ENCODE measurements at regions not wholly inside any gene's neighbourhood (a gene's known extent, or its start where the extent isn't known, plus 50 kb on each side); places are given as distances from the start of the nearest gene placed in this dataset.

DNA sequence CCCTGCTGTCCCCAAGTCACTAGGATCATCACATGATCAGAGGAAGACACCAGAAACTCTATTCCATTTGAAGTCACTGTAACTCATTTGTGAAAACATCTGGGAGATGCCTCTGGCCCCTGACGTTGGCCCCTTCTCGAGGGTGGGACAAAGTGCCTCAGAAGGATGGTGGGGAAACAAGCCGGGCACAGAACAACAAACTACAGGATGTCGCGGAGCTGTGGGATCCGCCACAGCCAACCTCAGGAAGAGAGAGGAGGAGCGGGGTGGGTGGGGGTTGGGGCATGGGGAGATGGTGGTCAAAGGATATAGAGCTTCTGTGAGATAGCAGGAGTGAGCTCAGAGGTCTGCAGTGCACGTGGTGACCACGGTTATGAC lies 265.6 kb upstream of the TCERG1L start:
- Histone ChIP-seq H3K9ac (ENCODE audit: low read length) (no peak overlapping the region), H3K4me1 (ENCODE audit: insufficient read depth, low read length) (no peaks in the 10 kb centered on the region), H3K36me3 (ENCODE audit: low read depth, low read length) (no peaks in the 10 kb centered on the region), H3F3A (ENCODE audit: low read length, unreplicated experiment) (no peaks in the 10 kb centered on the region), H3K4me3 (ENCODE audit: low read length) (no peak overlapping the region), H4K20me1 (ENCODE audit: low read length) (no peaks in the 10 kb centered on the region), H3K9me2 (replicated peaks; ENCODE audit: low read length) (no peaks in the 10 kb centered on the region), H3K79me2 (ENCODE audit: low read length) (no peaks in the 10 kb centered on the region), H3K27me3 (ENCODE audit: low read length) (no peaks in the 10 kb centered on the region), H3K9me3 (ENCODE audit: low read length) (no peaks in the 10 kb centered on the region), H3K4me2 (ENCODE audit: low read length) (no peak overlapping the region), H2AFZ (ENCODE audit: low read length) (no peak overlapping the region), H3K27ac (ENCODE audit: low read length) (no peak overlapping the region)
- no peak for DNase-seq
- CTCF ChIA-PET, result no interaction called here
- no peak for TF ChIP-seq EZH2phosphoT487 (IDR thresholded peaks at IDR 0.05; ENCODE audit: borderline replicate concordance, low read length)
- TF ChIP-seq, protein P1, sequence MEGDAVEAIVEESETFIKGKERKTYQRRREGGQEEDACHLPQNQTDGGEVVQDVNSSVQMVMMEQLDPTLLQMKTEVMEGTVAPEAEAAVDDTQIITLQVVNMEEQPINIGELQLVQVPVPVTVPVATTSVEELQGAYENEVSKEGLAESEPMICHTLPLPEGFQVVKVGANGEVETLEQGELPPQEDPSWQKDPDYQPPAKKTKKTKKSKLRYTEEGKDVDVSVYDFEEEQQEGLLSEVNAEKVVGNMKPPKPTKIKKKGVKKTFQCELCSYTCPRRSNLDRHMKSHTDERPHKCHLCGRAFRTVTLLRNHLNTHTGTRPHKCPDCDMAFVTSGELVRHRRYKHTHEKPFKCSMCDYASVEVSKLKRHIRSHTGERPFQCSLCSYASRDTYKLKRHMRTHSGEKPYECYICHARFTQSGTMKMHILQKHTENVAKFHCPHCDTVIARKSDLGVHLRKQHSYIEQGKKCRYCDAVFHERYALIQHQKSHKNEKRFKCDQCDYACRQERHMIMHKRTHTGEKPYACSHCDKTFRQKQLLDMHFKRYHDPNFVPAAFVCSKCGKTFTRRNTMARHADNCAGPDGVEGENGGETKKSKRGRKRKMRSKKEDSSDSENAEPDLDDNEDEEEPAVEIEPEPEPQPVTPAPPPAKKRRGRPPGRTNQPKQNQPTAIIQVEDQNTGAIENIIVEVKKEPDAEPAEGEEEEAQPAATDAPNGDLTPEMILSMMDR (conservative IDR thresholded peaks at IDR 0.05; ENCODE audit: low read depth, low read length), result no peak
- no peak for TF ChIP-seq EZH2 (IDR thresholded peaks at IDR 0.05; ENCODE audit: low read length, unreplicated experiment)
- intact Hi-C loops (cut with micrococcal nuclease), result no loop called here
- BruUV-seq (replicated peaks), result no TSS peak
- POLR2A ChIA-PET (ENCODE audit: unreplicated experiment), result no interaction called here
- ATAC-seq, result no peak

DNA sequence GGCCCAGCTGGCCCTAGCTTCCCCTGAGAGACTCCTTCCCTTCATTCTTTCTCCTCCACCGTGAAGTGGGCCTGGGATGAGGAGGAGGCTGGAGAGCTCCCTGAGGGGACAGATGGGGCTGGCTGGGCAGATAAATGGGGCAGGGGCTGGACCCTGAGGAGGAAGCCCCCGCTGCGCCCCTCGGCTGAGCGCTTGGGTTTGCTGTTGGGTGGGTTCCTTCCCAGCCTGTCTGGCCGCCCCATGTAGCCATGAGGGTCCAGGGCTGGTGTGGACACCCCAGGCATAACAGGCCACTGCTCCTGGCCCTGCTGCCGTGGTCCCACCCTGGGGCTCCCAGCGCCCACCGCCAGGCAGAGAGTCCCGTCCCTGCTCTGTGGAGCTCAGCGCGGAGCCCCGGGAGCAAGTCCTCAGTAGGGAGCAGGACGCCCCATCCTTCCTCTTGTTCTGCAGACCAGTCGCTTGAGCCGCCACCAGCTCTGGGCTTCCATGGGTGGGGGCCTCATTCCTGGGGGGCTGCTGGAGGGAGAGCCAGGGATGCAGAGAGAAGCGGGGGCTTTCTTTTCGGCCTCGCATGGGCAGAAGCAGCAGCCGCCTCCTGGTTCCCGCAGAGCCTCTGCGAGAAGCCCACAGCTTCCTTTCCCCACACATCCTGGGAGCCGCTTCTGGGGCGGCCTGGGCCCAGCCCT lies 266.4 kb upstream of the TCERG1L start:
- no peaks in the 10 kb centered on the region for H3K27me3 ChIP-seq (ENCODE audit: low read length)
- no TSS peak for BruUV-seq (replicated peaks)
- ATAC-seq (no peak), DNase-seq (no peak)
- no peaks in the 10 kb centered on the region for H3K9me3 ChIP-seq (ENCODE audit: low read length)
- H3K9me2 ChIP-seq (replicated peaks; ENCODE audit: low read length), result no peaks in the 10 kb centered on the region
- intact Hi-C loops (cut with micrococcal nuclease), result no loop called here
- H3K4me3 ChIP-seq (ENCODE audit: low read length), result no peak overlapping the region
- TF ChIP-seq EZH2phosphoT487 (IDR thresholded peaks at IDR 0.05; ENCODE audit: borderline replicate concordance, low read length) (no peak), EZH2 (IDR thresholded peaks at IDR 0.05; ENCODE audit: low read length, unreplicated experiment) (no peak)
- TF ChIP-seq, protein P1 (conservative IDR thresholded peaks at IDR 0.05; ENCODE audit: low read depth, low read length), result no peak
- no peaks in the 10 kb centered on the region for H3K4me1 ChIP-seq (ENCODE audit: insufficient read depth, low read length)
- H3K79me2 ChIP-seq (ENCODE audit: low read length), result no peaks in the 10 kb centered on the region
- H3K27ac ChIP-seq (ENCODE audit: low read length), result no peak overlapping the region
- H3F3A ChIP-seq (ENCODE audit: low read length, unreplicated experiment), result no peaks in the 10 kb centered on the region
- H3K9ac ChIP-seq (ENCODE audit: low read length), result no peak overlapping the region
- H3K4me2 ChIP-seq (ENCODE audit: low read length), result no peak overlapping the region
- POLR2A ChIA-PET (ENCODE audit: unreplicated experiment), result no interaction called here
- CTCF ChIA-PET, result no interaction called here
- H2AFZ ChIP-seq (ENCODE audit: low read length), result no peak overlapping the region
- H3K36me3 ChIP-seq (ENCODE audit: low read depth, low read length), result no peaks in the 10 kb centered on the region
- H4K20me1 ChIP-seq (ENCODE audit: low read length), result no peaks in the 10 kb centered on the region

DNA sequence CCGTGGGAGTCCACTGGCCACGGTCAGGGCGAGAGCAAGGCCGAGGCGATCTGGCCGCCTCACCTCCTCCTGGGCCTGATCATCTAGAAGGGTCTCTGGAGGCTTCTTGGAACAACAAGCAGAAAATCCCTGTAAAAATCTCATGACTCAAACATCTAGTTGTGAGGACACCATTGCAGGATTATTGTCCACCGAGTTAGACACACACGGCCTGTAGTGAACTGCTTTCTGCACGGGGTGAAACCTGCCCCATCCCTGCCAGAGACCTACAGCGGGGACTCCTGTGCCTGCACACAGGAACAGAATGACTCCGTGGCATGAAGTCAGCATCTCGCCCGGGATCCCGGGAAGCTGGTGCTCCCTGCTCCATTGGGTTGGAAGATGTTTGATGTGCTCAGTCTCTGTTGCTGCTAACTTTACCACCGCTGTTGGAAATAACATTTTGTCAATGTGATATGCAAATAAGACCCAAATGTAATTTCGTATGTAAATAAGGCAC lies 267.0 kb upstream of the TCERG1L start:
- BruUV-seq (replicated peaks), result no TSS peak
- Histone ChIP-seq H3K36me3 (ENCODE audit: low read depth, low read length) (no peaks in the 10 kb centered on the region), H4K20me1 (ENCODE audit: low read length) (no peaks in the 10 kb centered on the region), H3K9me2 (replicated peaks; ENCODE audit: low read length) (no peaks in the 10 kb centered on the region), H3K4me3 (ENCODE audit: low read length) (no peak overlapping the region), H3K79me2 (ENCODE audit: low read length) (no peaks in the 10 kb centered on the region), H3K27ac (ENCODE audit: low read length) (no peak overlapping the region), H3F3A (ENCODE audit: low read length, unreplicated experiment) (no peaks in the 10 kb centered on the region), H3K4me1 (ENCODE audit: insufficient read depth, low read length) (no peaks in the 10 kb centered on the region), H3K9me3 (ENCODE audit: low read length) (no peaks in the 10 kb centered on the region), H3K27me3 (ENCODE audit: low read length) (no peaks in the 10 kb centered on the region), H3K9ac (ENCODE audit: low read length) (no peak overlapping the region), H3K4me2 (ENCODE audit: low read length) (no peak overlapping the region), H2AFZ (ENCODE audit: low read length) (no peak overlapping the region)
- ATAC-seq, result no peak
- POLR2A ChIA-PET (ENCODE audit: unreplicated experiment), result no interaction called here
- no peak for TF ChIP-seq EZH2 (IDR thresholded peaks at IDR 0.05; ENCODE audit: low read length, unreplicated experiment)
- no peak for DNase-seq
- intact Hi-C loops (cut with micrococcal nuclease), result no loop called here
- CTCF ChIA-PET, result no interaction called here
